ENCODE measurements at regions not wholly inside any gene's neighbourhood (a gene's known extent, or its start where the extent isn't known, plus 50 kb on each side); places are given as distances from the start of the nearest gene placed in this dataset.

DNA sequence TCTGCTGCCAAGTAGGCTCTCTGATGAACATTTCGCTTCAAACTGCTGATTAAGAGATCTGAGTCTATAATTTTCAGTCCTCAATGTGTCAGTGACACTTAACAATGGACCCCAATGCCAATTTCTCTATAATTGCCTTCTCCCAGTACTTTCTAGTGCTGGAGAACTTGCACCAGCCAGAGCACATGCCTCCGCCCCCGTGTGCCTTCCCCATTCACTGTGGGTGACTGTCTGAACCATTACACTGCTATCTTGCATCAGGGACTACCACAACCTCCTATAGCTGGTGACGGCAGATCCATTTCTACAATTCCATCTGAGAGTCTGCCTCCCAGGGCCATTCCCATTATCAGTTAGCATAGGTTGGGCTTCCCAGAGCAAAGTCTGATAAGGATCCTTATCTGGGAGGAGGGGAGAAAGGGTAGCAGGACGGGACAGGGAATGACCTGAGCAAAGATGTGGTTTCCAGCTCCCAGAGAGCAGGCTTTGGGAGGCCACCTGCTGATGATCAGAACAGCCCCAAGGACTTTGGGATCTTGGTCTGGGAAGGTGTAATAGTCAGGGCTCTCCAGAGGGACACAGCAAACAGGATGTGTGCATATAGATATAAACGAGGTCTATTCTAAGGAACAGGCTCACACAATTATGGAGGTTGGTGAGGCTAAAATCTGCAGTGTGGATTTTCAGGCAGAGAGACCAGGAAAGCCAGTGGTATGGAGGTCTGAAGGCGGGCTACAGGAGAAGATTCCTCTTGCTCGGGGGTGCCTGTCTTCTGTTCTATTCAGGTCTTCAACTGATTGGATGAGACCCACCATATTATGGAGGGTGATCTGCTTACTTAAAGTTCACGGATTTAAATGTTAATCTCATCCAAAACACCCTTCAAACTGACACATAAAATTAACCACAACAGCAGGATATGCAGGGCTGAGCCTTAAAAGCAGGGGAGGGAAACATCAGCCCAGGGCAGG is 238.2 kb downstream of the PTPRU start:
- no peak overlapping the region for H3K4me2 ChIP-seq (ENCODE audit: control insufficient read depth, extremely low read depth, insufficient read depth, low read depth, low read length)
- H3K4me3 ChIP-seq (ENCODE audit: control insufficient read depth in 2 of 3, extremely low read depth in 1 of 3, insufficient read depth in 2 of 3, low read depth in 1 of 3, low read length in 3 of 3) = no peak overlapping the region
- no peaks in the 10 kb centered on the region for H3K9me1 ChIP-seq (ENCODE audit: control insufficient read depth, extremely low read depth, insufficient read depth, low read length)
- H4K20me1 ChIP-seq (ENCODE audit: control insufficient read depth, extremely low read depth, insufficient read depth, low read length) = no peaks in the 10 kb centered on the region
- no peak overlapping the region for H3K27ac ChIP-seq (ENCODE audit: control insufficient read depth, insufficient read depth, low read length)
- no peaks in the 10 kb centered on the region for H3K4me1 ChIP-seq (ENCODE audit: control insufficient read depth, extremely low read depth, insufficient read depth, low read length)
- dilution Hi-C loops (cut with MboI; ENCODE audit: extremely low pct_ligation_motif_present, low sequenced_read_pairs) = no loop called here
- no peak overlapping the region for H2AFZ ChIP-seq (ENCODE audit: control insufficient read depth, low read length)
- peaks cover 43% of the 10 kb centered on the region for H3K27me3 ChIP-seq (ENCODE audit: control insufficient read depth, extremely low read depth, insufficient read depth, low read length)
- DNase-seq (ENCODE audit: low read depth, low spot score) (no peak), FAIRE-seq (no peak)
- TF ChIP-seq, protein P1, sequence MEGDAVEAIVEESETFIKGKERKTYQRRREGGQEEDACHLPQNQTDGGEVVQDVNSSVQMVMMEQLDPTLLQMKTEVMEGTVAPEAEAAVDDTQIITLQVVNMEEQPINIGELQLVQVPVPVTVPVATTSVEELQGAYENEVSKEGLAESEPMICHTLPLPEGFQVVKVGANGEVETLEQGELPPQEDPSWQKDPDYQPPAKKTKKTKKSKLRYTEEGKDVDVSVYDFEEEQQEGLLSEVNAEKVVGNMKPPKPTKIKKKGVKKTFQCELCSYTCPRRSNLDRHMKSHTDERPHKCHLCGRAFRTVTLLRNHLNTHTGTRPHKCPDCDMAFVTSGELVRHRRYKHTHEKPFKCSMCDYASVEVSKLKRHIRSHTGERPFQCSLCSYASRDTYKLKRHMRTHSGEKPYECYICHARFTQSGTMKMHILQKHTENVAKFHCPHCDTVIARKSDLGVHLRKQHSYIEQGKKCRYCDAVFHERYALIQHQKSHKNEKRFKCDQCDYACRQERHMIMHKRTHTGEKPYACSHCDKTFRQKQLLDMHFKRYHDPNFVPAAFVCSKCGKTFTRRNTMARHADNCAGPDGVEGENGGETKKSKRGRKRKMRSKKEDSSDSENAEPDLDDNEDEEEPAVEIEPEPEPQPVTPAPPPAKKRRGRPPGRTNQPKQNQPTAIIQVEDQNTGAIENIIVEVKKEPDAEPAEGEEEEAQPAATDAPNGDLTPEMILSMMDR (optimal IDR thresholded peaks at IDR 0.05 in 1 of 3, IDR thresholded peaks at IDR 0.05 in 1 of 3, conservative IDR thresholded peaks at IDR 0.05 in 1 of 3; ENCODE audit: extremely low read depth in 1 of 3, insufficient read depth in 2 of 3, low read length in 3 of 3) = no peak
- no peak for TF ChIP-seq EZH2 (IDR thresholded peaks at IDR 0.05; ENCODE audit: low read length)
- no peak overlapping the region for H3K9ac ChIP-seq (ENCODE audit: control insufficient read depth, extremely low read depth, insufficient read depth, low read length)
- no peaks in the 10 kb centered on the region for H3K79me2 ChIP-seq (ENCODE audit: control insufficient read depth, insufficient read depth, low read length)
- H3K9me3 ChIP-seq (ENCODE audit: control insufficient read depth, low read depth, low read length) = no peaks in the 10 kb centered on the region
- no peaks in the 10 kb centered on the region for H3K36me3 ChIP-seq (ENCODE audit: control insufficient read depth in 2 of 2, extremely low read depth in 1 of 2, insufficient read depth in 2 of 2, low read length in 2 of 2)

DNA sequence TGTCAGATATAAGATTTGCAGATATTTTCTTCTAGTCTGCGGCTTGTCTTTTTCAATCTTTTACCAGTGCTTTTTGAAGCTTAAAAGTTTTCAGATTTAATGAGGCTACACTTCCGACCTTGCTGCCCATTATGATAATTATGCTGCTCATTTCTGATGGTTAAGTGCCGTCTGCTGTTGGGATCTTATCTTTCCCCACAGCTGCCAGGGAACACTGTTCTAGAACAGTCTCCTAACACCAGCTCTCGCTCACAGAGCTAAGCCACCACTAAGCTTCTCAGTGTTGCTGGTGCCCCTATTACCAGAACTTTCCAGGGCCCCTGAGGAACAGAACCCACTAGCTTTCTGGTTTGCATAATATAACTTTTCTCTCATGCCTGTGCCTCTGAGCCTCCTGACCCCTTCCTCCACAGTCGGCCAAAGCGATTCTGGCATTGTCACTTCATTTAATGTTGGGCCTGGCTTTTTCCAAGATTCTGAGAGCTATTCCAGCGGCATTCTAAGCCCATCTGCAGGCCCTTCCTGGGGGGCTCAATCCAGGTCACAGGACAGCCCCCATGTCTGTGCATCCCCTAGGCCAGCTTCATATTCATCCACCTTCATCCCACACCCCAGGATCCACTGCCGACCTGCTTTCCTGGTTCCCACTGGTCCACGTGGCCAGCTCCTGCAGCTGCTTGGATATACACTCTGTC is 237.0 kb downstream of the PTPRU start:
- DNase-seq (ENCODE audit: low read depth, low spot score) (no peak), FAIRE-seq (no peak)
- no peak overlapping the region for H3K9ac ChIP-seq (ENCODE audit: control insufficient read depth, extremely low read depth, insufficient read depth, low read length)
- no peak overlapping the region for H2AFZ ChIP-seq (ENCODE audit: control insufficient read depth, low read length)
- peaks cover 31% of the 10 kb centered on the region for H3K27me3 ChIP-seq (ENCODE audit: control insufficient read depth, extremely low read depth, insufficient read depth, low read length)
- H3K4me2 ChIP-seq (ENCODE audit: control insufficient read depth, extremely low read depth, insufficient read depth, low read depth, low read length) = no peak overlapping the region
- no peaks in the 10 kb centered on the region for H3K4me1 ChIP-seq (ENCODE audit: control insufficient read depth, extremely low read depth, insufficient read depth, low read length)
- TF ChIP-seq, protein P1 (optimal IDR thresholded peaks at IDR 0.05 in 1 of 3, IDR thresholded peaks at IDR 0.05 in 1 of 3, conservative IDR thresholded peaks at IDR 0.05 in 1 of 3; ENCODE audit: extremely low read depth in 1 of 3, insufficient read depth in 2 of 3, low read length in 3 of 3) = no peak
- no peak for TF ChIP-seq EZH2 (IDR thresholded peaks at IDR 0.05; ENCODE audit: low read length)
- H3K9me3 ChIP-seq (ENCODE audit: control insufficient read depth, low read depth, low read length) = no peaks in the 10 kb centered on the region
- dilution Hi-C loops (cut with MboI; ENCODE audit: extremely low pct_ligation_motif_present, low sequenced_read_pairs) = no loop called here
- no peaks in the 10 kb centered on the region for H4K20me1 ChIP-seq (ENCODE audit: control insufficient read depth, extremely low read depth, insufficient read depth, low read length)
- no peak overlapping the region for H3K27ac ChIP-seq (ENCODE audit: control insufficient read depth, insufficient read depth, low read length)
- H3K9me1 ChIP-seq (ENCODE audit: control insufficient read depth, extremely low read depth, insufficient read depth, low read length) = no peaks in the 10 kb centered on the region
- no peaks in the 10 kb centered on the region for H3K79me2 ChIP-seq (ENCODE audit: control insufficient read depth, insufficient read depth, low read length)
- H3K36me3 ChIP-seq (ENCODE audit: control insufficient read depth in 2 of 2, extremely low read depth in 1 of 2, insufficient read depth in 2 of 2, low read length in 2 of 2) = no peaks in the 10 kb centered on the region
- H3K4me3 ChIP-seq (ENCODE audit: control insufficient read depth in 2 of 3, extremely low read depth in 1 of 3, insufficient read depth in 2 of 3, low read depth in 1 of 3, low read length in 3 of 3) = no peak overlapping the region

All from keratinocyte (primary cell).